H1 (cell line): ENCODE measurements at regions not wholly inside any gene's neighbourhood (a gene's known extent, or its start where the extent isn't known, plus 50 kb on each side); places are given as distances from the start of the nearest gene placed in this dataset.

Experiments used
- RAD21 ChIP-seq, 2 experiments: IDR thresholded peaks in 1 of 2; conservative IDR thresholded peaks in 1 of 2; 2 replicates each; pipeline ENCODE4 v1.6.1; 2011; ENCODE audit warnings: low read depth in 2 of 2, low read length in 2 of 2, improper control_type of control experiment in 1 of 2, inconsistent platforms in 1 of 2, mild to moderate bottlenecking in 1 of 2, moderate library complexity in 1 of 2

DNA sequence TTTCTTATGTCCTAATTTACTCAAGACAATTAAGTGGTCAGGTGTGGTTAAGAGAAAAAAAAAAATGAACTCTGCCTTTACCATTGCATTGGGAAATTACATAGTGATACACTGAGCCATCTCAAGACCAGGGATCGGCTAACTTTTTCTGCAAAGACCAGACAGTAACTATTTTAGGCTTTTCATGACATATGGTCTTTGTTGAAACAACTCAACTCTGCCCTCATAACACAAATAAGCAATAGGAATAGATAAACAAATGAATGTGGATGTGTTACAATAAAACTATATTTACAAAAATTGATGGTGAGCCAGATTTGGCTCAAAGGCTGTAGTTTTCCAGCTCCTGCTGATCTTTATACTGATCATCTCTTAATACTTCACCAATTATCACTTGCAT, 632.6 kb upstream of the INTU start (continued):
- TF ChIP-seq RAD21 (IDR thresholded peaks at IDR 0.05 in 1 of 2, conservative IDR thresholded peaks at IDR 0.05 in 1 of 2; ENCODE audit: low read depth in 2 of 2, low read length in 2 of 2), result no peak
